CD4-positive, CD25-positive, alpha-beta regulatory T cell (primary cell): ENCODE measurements at regions not wholly inside any gene's neighbourhood (a gene's known extent, or its start where the extent isn't known, plus 50 kb on each side); places are given as distances from the start of the nearest gene placed in this dataset.

Experiments
- ATAC-seq, 2 donors: fragments of 150-1000 bp; cut with Tn5 transposase; one replicate each; pipeline ENCODE4 v1.10.0; 2021; ENCODE audit warnings: low read depth in 2 of 2, moderate number of reproducible peaks in 2 of 2, moderate library complexity in 1 of 2
- DNase-seq, 3 donors: peaks; one replicate each; pipeline versions ENCODE4 v3.0.0 to v3.0.0-alpha.2; 2012 to 2022; ENCODE audit warnings: mixed read lengths in 1 of 3
- H3K27ac ChIP-seq: one replicate; pipeline ENCODE4 v1.7.0; 2013; ENCODE audit warnings: mild to moderate bottlenecking, low read length; ENCODE audit not compliant: insufficient read depth, poor library complexity, severe bottlenecking
- H3K27me3 ChIP-seq: one replicate; pipeline ENCODE4 v1.7.0; 2013; ENCODE audit warnings: low read length; ENCODE audit not compliant: control insufficient read depth, insufficient read depth
- H3K36me3 ChIP-seq: one replicate; pipeline ENCODE4 v1.7.0; 2013; ENCODE audit warnings: mild to moderate bottlenecking, low read length, moderate library complexity; ENCODE audit not compliant: control insufficient read depth, insufficient read depth
- H3K4me1 ChIP-seq: 2 replicates; pipeline ENCODE4 v1.7.0; 2013; ENCODE audit warnings: mild to moderate bottlenecking, low read length; ENCODE audit not compliant: insufficient read depth, control insufficient read depth, poor library complexity, severe bottlenecking
- H3K4me3 ChIP-seq: one replicate; pipeline ENCODE4 v1.7.0; 2013; ENCODE audit warnings: low read depth, mild to moderate bottlenecking, low read length, moderate library complexity
- H3K9me3 ChIP-seq, 2 experiments: 1 replicate in 1 of 2; 2 replicates in 1 of 2; pipeline ENCODE4 v1.7.0; 2013; ENCODE audit warnings: low read length in 2 of 2, mild to moderate bottlenecking in 1 of 2, moderate library complexity in 1 of 2; ENCODE audit not compliant: control insufficient read depth in 2 of 2
- H3K27ac Mint-ChIP-seq, 3 donors: one replicate each; pipeline ENCODE4 v1.8.0; 2020 to 2022; ENCODE audit warnings: mild to moderate bottlenecking in 3 of 3, mixed read lengths in 3 of 3, moderate library complexity in 2 of 3
- H3K27me3 Mint-ChIP-seq: one replicate; pipeline ENCODE4 v1.8.0; 2022; ENCODE audit warnings: mild to moderate bottlenecking, mixed read lengths
- H3K36me3 Mint-ChIP-seq: one replicate; pipeline ENCODE4 v1.8.0; 2020; ENCODE audit warnings: mixed read lengths
- H3K4me1 Mint-ChIP-seq, 4 donors: one replicate each; pipeline ENCODE4 v1.8.0; 2020 to 2022; ENCODE audit warnings: mixed read lengths in 4 of 4, mild to moderate bottlenecking in 1 of 4
- H3K4me3 Mint-ChIP-seq, 4 donors: one replicate each; pipeline ENCODE4 v1.8.0; 2020 to 2022; ENCODE audit warnings: mild to moderate bottlenecking in 4 of 4, mixed read lengths in 4 of 4, moderate library complexity in 3 of 4
- H3K9me3 Mint-ChIP-seq, 7 donors: one replicate each; pipeline ENCODE4 v1.8.0; 2020 to 2022; ENCODE audit warnings: mixed read lengths in 7 of 7, mild to moderate bottlenecking in 3 of 7, moderate library complexity in 2 of 7

- Histone ChIP-seq H3K4me3 (no peak overlapping the region), H3K9me3 (no peaks in the 10 kb centered on the region), H3K27me3 (no peaks in the 10 kb centered on the region), H3K27ac (no peak overlapping the region), H3K4me1 (no peaks in the 10 kb centered on the region), H3K36me3 (no peaks in the 10 kb centered on the region)
- H3K27ac Mint-ChIP-seq = no peak overlapping the region
- no peak for ATAC-seq
- DNase-seq = no peak
- H3K9me3 Mint-ChIP-seq = peaks cover 0 to 2% (median 0%) of the 10 kb centered on the region in 7 donors
- H3K36me3 Mint-ChIP-seq = no peaks in the 10 kb centered on the region
- H3K4me1 Mint-ChIP-seq = no peaks in the 10 kb centered on the region
- H3K27me3 Mint-ChIP-seq = no peaks in the 10 kb centered on the region
- no peak overlapping the region for H3K4me3 Mint-ChIP-seq
Observed at GRCh38 chr1:56197946-56198345, 381.4 kb downstream of the PLPP3 start.

DNA sequence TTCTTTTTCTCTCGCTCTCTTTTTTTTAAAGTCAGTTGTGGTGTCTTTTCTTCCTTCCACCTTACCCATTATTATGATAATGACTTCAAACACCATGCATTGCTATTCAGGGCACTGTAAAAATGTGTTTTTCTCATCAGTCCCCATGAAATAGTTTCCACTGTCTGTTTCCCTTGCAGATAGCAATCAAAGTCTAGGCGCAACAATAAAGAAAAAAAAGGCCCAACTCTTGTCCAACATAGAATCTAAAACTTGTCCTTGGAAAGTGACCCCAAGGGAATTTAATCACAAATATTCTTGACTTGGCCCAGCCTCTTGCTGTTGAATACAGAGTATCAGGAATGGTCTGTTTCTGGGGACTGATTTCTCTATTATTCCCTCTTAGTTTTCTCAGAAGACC, 382.5 kb downstream of the PLPP3 start:
- Histone ChIP-seq H3K36me3 (no peaks in the 10 kb centered on the region), H3K9me3 (no peaks in the 10 kb centered on the region), H3K27me3 (no peaks in the 10 kb centered on the region), H3K4me1 (no peaks in the 10 kb centered on the region), H3K4me3 (no peak overlapping the region), H3K27ac (no peak overlapping the region)
- Mint-ChIP-seq H3K27ac (no peak overlapping the region), H3K9me3 (peaks cover 0 to 3% (median 0%) of the 10 kb centered on the region in 7 donors), H3K27me3 (no peaks in the 10 kb centered on the region), H3K4me1 (no peaks in the 10 kb centered on the region), H3K36me3 (no peaks in the 10 kb centered on the region), H3K4me3 (no peak overlapping the region)
- DNase-seq (no peak), ATAC-seq (no peak)

DNA sequence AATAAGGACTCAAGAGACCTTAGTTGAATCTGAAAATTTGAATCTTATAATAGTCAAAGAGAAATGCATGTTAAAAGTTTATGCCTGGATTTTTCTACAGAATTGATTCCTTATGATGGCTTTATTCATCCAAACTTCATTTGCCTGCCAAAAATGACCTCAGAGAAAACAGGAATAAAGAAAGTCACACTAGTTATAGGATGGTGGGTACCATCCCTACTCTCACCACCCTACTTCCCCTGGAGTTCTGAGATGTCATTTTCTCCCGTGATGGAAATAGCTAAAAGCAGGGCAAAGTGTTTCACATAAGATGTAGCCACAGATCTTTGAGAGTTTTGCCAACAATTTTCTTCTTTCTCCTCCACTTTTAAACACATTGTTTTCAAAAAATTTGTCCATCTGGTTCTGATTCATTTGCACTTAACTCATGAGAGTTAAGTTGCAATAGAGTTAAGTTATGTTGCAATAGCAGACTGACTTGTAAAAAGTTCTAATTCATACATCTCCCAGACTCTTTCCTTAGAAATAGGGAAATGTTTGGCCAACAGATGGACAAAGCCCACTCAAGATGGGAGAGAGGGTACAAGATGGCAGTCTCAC, 384.6 kb downstream of the PLPP3 start:
- H3K27me3 Mint-ChIP-seq = no peaks in the 10 kb centered on the region

DNA sequence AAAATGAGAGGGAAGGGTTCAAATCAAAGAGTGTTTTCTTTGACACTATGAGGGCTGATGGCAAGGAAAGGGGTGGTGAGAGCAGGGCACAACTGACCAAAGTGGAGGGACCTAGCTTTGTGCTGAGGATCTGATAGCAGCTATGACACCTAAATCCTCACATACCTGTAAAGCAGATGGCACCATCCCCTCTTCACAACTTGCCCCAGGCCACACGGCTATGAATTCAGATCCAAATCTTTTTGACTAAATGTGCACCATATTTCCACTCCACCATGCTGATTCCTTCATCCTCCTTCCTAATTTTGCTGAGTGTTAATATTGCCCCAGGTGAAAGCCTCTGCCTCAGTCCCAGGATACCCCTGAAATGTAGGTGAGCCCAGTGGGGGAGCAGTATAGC, 385.7 kb downstream of the PLPP3 start:
- Histone ChIP-seq H3K27me3 (no peaks in the 10 kb centered on the region), H3K36me3 (no peaks in the 10 kb centered on the region), H3K4me3 (no peak overlapping the region), H3K27ac (no peak overlapping the region), H3K4me1 (no peaks in the 10 kb centered on the region), H3K9me3 (no peaks in the 10 kb centered on the region)
- DNase-seq (no peak), ATAC-seq (no peak)
- H3K4me3 Mint-ChIP-seq = no peak overlapping the region
- H3K27me3 Mint-ChIP-seq = no peaks in the 10 kb centered on the region
- H3K27ac Mint-ChIP-seq = no peak overlapping the region
- no peaks in the 10 kb centered on the region for H3K36me3 Mint-ChIP-seq
- peaks cover 0 to 5% (median 0%) of the 10 kb centered on the region in 7 donors for H3K9me3 Mint-ChIP-seq
- H3K4me1 Mint-ChIP-seq = no peaks in the 10 kb centered on the region

More for the DNA sequence above, 384.6 kb downstream of the PLPP3 start:
- Mint-ChIP-seq H3K9me3 (peaks cover 0 to 5% (median 0%) of the 10 kb centered on the region in 7 donors), H3K36me3 (no peaks in the 10 kb centered on the region), H3K4me1 (no peaks in the 10 kb centered on the region), H3K27ac (no peak overlapping the region), H3K4me3 (no peak overlapping the region)
- DNase-seq = no peak
- H3K36me3 ChIP-seq = no peaks in the 10 kb centered on the region
- no peaks in the 10 kb centered on the region for H3K4me1 ChIP-seq
- no peaks in the 10 kb centered on the region for H3K9me3 ChIP-seq
- no peaks in the 10 kb centered on the region for H3K27me3 ChIP-seq
- no peak overlapping the region for H3K4me3 ChIP-seq
- no peak for ATAC-seq
- H3K27ac ChIP-seq = no peak overlapping the region

- Mint-ChIP-seq H3K36me3 (no peaks in the 10 kb centered on the region), H3K9me3 (peaks cover 0 to 5% (median 0%) of the 10 kb centered on the region in 7 donors), H3K27ac (no peak overlapping the region), H3K4me1 (no peaks in the 10 kb centered on the region), H3K27me3 (no peaks in the 10 kb centered on the region), H3K4me3 (no peak overlapping the region)
- Histone ChIP-seq H3K27ac (no peak overlapping the region), H3K4me3 (no peak overlapping the region), H3K4me1 (no peaks in the 10 kb centered on the region), H3K27me3 (no peaks in the 10 kb centered on the region), H3K9me3 (no peaks in the 10 kb centered on the region), H3K36me3 (no peaks in the 10 kb centered on the region)
- no peak for DNase-seq
- no peak for ATAC-seq
Observed at GRCh38 chr1:56191369-56191768, 388.0 kb downstream of the PLPP3 start.

GRCh38 chr1:56190806-56191365, 388.5 kb downstream of the PLPP3 start:
- H3K27me3 Mint-ChIP-seq = no peaks in the 10 kb centered on the region

DNA sequence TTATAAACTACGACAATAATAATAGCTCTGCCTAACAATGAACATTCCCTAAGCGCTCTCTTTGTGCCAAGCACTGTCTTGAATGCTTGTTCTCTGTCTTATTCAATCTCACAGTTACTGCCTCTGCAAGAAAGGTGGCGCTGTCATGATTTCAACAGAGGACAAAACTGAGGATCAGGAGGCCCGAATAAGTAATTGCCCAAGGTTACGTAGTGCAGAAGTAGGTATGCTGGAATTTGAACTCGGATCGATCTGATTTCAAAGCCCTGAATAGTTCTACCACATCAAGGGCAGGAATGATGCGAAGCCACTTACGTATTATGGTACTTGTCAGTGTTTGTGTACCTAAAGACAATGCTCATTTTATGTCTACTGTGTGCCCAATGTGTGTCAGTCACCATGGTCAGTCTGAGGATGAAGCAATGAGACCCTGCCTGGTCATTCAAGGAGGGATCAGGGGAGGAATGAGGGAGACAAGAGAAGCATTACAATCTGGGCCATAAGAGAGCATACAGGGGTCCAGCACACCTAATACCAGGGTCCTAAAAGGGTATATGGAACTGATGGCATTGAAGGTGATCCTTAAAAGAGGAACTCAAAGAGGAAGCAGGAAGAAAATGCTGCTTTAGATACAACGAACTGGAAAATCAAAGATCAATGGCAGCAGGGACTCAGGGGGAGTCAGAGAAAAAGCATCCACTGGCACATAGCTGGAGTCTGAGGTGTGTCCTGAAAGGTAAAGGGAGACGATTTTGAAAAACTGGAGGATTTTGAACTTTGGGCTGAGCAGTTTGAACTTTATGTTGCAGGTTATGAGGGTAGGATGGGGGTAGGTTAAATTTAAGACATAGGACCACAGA, 389.2 kb downstream of the PLPP3 start:
- H3K36me3 Mint-ChIP-seq = no peaks in the 10 kb centered on the region
- no peak overlapping the region for H3K4me3 Mint-ChIP-seq
- H3K27ac ChIP-seq = no peak overlapping the region
- H3K9me3 Mint-ChIP-seq = peaks cover 0 to 5% (median 0%) of the 10 kb centered on the region in 7 donors
- ATAC-seq (no peak), DNase-seq (no peak)
- H3K4me1 Mint-ChIP-seq = no peaks in the 10 kb centered on the region
- no peak overlapping the region for H3K27ac Mint-ChIP-seq
- H3K36me3 ChIP-seq = no peaks in the 10 kb centered on the region
- no peaks in the 10 kb centered on the region for H3K4me1 ChIP-seq
- no peaks in the 10 kb centered on the region for H3K9me3 ChIP-seq
- no peaks in the 10 kb centered on the region for H3K27me3 ChIP-seq
- no peaks in the 10 kb centered on the region for H3K27me3 Mint-ChIP-seq
- H3K4me3 ChIP-seq = no peak overlapping the region

More at GRCh38 chr1:56190806-56191365, 388.5 kb downstream of the PLPP3 start:
- no peaks in the 10 kb centered on the region for H3K9me3 ChIP-seq
- no peaks in the 10 kb centered on the region for H3K4me1 Mint-ChIP-seq
- no peak overlapping the region for H3K4me3 Mint-ChIP-seq
- H3K27ac Mint-ChIP-seq = no peak overlapping the region
- H3K4me1 ChIP-seq = no peaks in the 10 kb centered on the region
- no peaks in the 10 kb centered on the region for H3K27me3 ChIP-seq
- H3K36me3 Mint-ChIP-seq = no peaks in the 10 kb centered on the region
- H3K9me3 Mint-ChIP-seq = peaks cover 0 to 5% (median 0%) of the 10 kb centered on the region in 7 donors
- no peaks in the 10 kb centered on the region for H3K36me3 ChIP-seq
- no peak overlapping the region for H3K4me3 ChIP-seq
- H3K27ac ChIP-seq = no peak overlapping the region
- ATAC-seq (no peak), DNase-seq (no peak)
